GM18499 (cell line): ENCODE measurements at regions not wholly inside any gene's neighbourhood (a gene's known extent, or its start where the extent isn't known, plus 50 kb on each side); places are given as distances from the start of the nearest gene placed in this dataset.
A peak's percentile ranks its signal among the peaks of the same experiment; 100 is the strongest.

ENCODE experiments used
- ATAC-seq: cut with Tn5 transposase; IDR thresholded peaks from one replicate; pipeline ENCODE4 v1.9.1; 2021; ENCODE audit warnings: moderate number of reproducible peaks; ENCODE audit not compliant: insufficient read depth, unreplicated experiment

DNA sequence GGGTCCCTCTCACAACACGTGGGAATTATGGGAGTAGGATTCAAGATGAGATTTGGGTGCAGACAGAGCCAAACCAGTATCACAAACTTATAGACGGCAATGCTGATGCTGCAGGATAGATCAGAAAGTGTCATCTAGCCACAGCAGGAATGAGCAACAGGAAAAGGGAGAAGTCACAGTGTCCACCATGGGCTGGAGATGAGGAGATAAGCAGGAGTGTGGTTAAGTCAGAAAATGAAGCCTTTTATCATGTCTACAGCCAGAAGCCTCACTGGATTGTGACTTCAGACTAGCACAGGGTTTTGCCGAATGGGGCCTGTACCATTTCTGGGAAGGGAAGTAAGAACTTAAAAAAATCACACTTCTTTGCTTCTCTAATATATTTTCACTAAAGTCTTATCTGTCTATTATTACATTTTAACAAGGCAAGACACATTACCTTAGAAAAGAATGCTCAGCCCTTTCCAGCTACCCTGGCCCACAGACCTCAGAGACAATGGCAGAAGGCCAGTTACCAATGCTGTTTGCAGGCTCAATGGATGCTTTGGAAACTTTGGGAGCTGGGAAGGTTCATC is 490.2 kb upstream of the SALL1 start:
- ATAC-seq = no peak

DNA sequence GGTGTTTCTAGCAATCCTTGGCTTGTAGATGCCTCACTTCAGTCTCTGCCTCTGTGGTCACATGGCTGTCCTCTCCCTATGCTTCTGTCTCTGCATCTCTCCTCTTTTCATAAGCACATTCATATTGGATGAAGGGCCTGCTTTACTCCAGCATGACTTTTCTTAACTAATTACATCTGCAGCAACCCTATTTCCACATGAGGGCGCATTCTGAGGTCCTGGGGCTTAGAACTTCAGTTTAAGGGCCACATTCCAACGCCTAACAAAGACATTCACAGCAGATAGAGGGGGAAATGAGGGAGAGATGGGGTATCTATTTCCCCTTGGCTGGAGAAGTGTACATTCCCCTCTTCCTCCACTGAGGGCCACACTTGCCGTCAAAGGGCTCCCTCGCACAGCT is 489.1 kb upstream of the SALL1 start:
- no peak for ATAC-seq

DNA sequence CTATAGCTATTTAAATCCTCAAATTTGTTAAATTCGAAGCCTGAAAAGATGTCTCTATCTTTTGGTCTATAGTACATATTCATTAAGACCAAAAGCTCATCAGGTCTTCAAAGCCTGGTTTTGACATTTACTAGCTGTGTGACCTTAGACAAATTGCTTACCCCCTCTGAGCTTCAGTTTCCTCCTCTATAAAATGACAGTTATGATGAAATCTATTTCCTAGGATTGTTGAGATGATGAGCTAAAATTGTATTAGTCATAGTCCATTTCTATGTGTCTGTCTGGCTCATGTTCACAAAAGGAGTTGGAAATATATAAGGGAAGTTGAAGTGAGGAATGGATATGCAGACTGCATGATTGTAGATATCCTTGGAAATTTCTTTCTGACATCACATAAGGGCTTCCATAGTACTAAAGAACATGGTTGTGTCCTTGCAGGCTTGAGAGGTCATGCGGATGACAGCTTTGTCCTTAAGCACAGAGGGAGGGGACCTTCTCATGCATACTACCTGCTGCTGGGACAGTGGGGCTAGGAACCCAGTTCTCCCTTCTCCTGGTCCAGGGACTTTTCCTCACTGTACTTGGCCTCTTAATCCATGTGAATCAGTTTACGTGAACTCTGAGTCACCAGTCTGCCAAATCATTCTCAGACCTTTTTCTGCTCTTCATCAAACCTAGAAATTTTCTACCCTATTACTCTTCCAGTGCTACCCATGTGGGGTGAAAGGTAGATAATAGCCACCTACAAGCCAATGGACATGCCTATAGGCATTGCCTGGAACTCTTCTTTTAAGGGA is 487.5 kb upstream of the SALL1 start:
- ATAC-seq = no peak

DNA sequence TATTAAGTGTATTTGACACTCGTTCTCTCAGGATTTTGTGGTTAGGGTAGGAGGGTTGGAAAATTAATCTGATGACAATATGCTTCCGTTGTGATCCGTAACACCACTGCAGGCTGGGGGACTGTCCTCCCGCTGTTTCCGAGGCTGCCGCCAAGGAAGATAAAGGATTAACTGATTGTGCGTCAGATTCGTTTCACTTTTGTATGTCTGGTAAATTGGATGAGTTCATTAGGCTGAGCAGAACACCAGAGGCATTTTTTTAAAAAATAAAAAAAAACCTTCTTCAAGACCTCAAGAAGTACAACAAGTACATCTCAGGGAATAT is 486.7 kb upstream of the SALL1 start:
- no peak for ATAC-seq

DNA sequence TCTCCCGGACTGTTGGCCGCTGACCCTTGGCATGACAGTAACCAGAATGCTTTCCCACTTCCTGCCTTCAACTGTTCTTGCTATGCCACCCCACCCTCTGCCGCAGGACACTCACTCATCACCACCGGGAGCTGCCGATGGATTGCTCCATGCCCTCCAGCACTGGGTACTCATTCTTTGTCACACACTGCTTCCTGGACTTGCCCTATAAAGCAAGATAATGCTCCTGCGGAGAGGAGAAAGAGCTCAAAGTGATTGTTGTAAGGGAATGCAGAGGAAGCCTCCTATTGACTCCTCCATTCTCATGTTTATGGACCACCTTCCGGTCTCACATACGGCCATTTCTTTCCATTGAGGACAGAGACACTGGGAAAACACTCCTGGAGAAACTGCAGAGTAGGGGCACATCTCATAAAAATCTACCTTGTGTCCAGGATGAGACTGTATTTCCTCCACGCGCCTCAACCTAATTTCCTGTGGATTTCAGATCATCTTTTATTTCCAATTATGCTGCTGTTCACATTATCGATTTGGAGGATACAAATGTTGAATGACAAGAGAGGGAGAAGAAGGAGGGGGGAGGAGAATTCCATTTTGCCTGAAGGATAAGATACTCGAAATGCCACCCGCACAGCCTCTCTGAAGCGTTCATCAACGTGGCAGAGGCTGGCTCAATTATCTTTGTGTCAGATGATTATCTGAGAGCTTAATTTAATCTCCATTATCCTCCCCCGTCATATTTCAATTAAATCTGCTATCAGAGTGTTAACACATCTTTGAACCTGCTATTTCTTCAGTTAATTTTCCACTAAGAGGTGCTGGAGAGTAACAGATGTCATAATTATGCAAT is 486.1 kb upstream of the SALL1 start:
- ATAC-seq = no peak

DNA sequence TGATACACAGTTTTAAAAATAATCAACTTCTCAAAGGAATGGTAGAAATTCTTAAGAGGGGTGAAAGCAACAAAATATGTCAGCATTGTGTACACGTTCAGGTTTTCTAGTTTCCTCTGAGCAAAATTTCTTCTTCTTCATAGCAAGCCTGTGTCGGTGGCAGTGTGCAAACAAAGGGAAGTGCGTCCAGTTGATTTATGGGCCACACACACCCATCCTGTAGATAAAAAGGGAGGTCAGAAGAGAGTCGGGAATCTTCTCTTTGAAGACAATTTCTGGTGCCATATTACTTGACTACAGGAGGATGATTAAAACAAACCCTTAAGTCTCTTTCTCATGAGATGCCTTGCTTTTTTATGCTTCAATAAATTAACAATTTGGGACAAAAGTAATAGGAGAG is 484.1 kb upstream of the SALL1 start:
- no peak for ATAC-seq

DNA sequence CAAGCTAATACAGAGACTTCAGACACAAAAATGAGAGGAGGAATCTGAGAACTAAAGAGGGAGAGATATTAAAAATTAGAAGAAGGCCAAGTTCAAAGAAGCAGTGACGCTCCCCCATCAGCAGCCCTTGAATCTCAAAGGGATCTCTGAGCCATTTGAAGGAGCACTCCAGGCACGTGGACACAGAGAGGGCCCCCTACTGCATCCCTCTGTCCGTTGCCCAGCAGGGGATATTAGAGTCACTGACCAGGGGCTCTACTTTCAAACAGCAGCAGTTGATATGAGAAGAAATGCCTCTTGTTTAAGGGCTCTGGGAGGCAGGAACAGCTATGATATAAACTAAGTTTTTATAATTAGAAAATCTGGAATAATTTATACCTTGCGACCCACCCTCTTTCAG is 479.0 kb upstream of the SALL1 start:
- ATAC-seq = no peak

DNA sequence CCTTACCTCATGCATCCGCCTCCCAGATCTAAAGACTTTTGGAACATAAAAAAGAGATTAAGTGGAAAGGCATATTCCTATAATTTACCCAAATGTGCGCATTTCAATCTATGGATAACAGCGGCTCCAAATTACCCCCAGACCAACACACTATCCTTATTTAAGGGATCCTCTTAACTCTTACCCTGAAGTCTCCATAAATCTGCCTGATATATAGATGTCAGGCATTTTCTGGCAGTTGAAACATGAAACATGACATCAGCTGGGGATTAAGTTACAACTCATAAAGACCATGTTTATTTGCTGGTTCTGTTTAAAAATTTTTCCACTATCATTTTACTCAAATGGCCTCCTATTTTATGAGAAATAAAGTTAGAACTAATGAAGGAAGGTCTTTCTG is 478.5 kb upstream of the SALL1 start:
- no peak for ATAC-seq

DNA sequence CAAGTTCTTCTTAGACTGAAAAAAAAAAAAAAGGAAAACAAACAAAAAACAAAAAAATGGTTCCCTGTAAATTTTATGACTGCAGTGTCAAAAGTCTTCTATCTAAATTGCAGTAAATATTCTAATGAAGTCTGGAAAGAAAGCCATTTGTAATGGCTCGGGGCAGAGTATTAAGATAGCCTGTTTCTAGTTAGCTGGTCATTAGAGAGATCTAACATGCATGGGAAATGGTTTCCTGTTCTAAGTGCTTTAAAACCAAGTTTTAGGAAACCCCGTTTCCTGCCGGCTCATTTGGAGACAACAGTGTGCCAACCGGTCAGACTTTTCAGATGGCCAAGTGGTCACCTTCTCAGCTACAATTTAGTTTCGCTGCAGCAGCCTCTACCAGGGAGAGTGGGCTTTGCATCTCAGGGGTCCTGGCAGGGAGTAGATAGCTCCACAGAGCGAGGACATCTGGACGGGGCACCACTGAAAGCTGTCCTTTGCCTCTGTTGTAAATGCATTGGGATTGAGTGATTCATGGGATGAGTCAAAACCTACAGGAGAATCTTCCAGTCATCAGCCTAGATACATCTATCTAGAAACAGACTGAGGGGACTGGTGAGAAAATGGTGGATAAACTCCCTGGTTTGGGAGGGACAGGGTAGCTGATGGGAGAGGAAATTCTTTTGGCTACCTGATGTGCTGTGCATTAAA is 473.2 kb upstream of the SALL1 start:
- no peak for ATAC-seq

DNA sequence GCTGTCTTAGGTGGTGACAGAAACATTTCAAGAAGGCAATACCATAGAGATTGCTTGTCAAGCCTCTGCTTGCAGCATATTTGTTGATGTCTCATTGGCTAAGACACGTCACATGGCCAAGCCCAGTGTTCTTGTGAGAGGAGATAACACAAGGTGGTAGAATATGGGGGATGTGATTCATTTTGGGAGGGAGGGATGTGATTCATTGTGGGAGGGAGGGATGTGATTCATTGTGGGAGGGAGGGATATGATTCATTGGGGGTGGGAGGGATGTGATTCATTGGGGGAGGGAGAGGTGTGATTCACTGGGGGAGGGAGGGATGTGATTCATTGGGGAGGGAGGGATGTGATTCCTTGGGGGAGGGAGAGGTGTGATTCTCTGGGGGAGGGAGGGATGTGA is 470.5 kb upstream of the SALL1 start:
- no peak for ATAC-seq

DNA sequence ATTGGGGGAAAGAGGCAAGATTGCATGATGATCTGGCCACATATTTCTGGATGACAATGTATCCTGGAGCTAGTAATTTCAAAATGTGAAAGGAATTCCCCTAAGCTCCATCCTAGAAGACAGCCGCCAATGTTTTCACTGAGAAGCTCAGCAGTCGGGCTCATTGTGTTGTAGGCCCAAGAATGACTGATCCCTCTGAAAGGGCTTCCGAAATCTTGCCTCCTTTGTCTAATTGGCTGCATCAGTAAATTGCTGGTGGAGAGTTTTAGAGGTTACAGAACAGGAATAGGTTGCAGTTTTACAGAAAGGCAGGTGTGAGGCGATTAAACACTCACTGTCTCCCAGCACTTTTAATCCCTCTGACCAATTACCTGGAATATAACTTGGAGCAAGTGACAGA is 464.1 kb upstream of the SALL1 start:
- no peak for ATAC-seq

DNA sequence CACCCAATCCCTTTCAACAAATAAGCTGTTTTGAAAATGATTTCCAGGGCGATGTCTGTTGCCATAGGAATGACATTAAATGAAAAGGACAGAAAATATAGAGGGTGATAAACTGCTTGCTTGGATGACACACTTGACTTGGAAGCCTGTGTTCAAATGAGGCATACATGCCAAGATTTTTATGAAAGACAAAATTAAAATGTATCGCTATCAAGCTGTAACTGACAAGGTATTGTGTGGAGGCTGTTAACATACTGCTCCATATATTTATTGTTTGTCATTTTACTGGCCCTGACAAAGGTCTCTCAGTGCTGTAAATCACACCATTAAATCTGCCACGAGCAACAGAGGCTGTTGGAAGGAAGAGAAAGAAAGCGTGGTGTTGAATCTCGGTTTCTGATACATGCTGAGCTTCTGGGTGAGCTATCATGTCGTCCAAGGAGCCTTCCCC is 456.2 kb upstream of the SALL1 start:
- no peak for ATAC-seq

DNA sequence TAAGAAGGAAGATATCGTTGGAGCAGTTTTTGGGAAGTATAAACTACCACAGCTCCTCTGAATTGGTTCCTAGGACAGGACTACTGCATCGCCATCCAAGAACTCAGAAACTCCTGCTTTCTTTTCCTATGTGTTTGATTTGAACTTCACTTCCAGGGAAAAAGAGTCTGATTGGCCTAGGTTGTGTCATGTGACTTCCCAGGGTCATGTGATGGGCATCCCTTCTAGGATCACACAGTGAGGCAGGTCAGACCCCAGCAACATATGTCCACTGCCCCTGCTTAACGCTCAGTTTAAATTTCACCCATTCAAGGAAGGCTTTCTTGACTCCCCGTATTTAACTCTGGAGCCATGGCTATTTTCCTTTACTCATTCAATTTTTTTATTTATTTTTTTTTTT is 445.2 kb upstream of the SALL1 start:
- ATAC-seq = no peak

DNA sequence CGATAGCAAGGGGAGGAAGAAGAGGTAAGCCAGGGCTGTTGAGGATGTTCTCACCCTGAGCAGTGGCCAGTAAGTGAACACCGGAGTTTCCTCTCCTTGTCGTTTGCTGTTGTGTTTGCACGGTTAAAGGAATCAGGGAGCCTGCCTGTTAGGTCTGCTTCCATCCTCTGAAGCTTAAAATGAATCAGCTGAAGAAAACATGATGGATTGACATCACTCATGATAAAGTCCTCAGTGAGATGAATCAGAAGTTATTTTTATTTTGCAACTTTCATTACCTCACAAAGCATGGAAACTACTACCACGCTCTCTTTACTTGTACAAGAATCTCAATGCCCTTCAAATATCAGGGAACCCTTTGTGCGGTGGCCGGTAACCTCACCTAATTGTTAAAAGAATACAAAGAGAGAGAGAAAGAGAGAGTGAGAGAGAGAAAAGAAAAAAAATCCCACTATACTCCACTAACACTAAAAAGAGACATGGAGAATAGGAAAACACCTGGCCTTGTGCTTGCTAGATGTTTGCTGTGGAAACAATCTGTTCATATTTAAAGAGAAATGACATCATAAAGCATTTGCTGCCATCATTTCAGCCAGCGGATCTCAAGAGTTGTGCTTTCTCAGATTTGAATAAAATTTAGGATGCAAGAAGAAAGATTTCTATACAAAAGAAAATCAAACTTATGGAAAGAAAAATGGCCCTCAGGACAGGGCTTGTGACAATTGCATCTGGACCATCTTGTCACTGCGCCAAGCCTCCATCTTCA is 441.6 kb upstream of the SALL1 start:
- no peak for ATAC-seq

DNA sequence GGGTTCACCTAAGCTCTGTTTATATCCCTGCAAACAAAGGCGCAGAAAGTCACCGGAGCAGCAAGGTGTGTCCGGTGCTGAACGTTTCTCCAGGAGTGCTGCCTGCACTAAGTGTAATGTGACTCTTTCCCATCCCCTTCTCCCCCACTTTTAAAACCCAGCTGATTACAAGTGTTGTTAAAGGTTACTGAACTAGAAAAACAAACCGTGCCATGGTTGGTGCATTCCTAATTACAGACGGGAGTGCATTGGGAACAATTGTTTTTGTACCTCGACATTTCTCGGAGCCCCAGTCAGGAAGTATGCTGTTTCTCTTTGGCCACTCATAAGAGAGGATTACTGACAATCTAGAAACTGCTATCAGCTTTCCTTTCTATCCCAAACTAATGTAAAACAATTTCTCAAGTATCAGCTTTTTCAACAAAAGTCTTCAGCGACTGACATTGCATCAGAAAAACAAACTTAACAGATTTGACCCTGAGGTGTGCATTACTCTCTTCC is 441.0 kb upstream of the SALL1 start:
- no peak for ATAC-seq

DNA sequence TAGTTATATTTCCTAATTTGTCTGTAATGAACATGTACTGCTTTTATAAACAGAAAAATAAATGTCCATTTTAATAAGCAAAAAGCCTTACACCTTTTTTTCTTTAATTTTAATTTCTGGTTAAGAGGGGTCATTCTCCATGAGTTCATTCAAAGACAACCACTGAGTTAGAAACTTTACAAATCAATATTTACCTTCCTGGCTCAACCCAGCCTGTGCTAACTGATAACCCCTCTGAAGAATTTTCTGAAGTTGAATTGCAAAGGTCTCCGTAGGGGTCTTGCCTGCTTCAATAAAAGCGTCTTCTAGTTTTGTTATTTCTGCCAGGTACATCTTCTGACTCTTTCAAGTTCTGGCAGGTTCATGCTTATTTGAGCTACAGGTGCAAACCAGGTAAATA is 440.4 kb upstream of the SALL1 start:
- ATAC-seq = no peak

DNA sequence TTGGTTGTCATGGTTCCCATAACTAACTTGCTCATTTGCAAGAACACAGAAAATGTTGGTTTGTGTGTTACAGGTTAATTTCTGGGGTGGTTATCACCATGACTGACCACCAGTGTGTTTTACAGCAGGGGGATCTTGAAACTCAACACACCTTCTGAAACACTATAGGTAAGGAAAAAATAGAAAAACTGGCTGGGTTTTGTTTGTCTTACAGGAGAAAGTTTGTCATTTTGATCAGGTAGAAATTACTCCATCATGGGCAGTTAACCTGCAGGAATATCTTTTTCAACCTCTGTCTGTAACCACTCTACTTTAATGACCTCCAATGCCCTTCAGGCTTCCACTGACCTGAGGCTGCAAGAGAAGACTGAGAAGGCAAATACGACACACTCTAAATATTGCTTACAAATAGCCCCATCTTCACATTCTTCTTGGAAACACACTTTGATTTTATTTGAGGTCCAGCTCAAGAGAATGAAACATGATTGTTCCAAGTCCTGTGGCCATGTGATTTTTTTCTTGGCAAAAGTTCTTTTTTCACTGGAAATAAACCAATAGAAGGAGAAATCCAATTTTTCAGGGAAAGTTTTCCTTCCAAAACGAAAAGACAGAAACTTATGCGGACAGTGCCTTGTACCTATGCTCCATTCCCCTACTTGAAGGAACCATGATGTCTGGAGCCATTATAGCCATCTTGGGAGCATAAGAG is 428.7 kb upstream of the SALL1 start:
- no peak for ATAC-seq

DNA sequence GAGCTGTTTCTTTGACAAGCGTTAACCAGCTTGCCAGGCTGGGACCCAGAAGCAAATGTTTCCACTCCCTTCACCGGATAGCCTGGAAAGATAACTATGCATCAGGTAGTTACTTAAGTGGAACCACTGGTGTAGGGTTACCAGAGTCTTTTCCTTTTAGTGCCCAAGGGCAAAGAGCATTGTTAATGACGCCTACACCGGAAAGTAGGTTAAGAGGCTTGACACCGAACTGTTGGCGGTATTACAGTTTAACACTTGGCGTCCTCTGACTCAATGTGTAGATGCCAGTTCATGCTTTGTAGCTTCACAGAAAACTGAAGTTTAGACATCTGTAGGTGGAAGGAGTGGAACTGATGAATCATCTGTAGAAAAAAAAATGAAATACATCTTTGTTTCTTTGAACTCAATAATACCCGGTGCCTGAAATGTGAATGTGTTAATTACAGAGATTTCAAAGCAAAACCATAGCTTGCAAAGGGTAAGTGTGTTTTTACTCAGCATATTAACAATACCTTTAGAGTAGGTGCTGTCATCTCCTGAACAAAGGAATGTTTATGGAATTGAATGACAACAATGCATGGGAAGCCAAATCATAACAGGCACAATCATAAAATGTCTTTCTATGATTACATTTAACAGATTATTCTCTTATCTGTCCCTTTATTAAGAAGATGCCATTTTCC is 426.7 kb upstream of the SALL1 start:
- ATAC-seq = peak; percentile 66
